ENCODE measurements at regions not wholly inside any gene's neighbourhood (a gene's known extent, or its start where the extent isn't known, plus 50 kb on each side); places are given as distances from the start of the nearest gene placed in this dataset.
"Not testable (repeated sequence)": the region's sequence is repeated elsewhere in the genome, so short reads cannot be mapped to it uniquely, and the experiment has no call there.

DNA sequence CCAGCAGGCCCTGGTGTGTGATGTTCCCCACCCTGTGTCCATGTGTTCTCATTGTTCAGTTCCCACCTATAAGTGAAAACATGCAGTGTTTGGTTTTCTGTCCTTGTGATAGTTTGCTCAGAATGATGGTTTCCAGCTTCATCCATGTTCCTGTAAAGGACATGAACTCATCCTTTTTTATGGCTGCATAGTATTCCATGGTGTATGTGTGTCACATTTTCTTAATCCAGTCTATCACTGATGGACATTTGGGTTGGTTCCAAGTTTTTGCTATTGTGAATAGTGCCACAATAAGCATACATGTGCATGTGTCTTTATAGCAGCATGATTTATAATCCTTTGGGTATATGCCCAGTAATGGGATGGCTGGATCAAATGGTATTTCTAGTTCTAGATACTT is 130.4 kb upstream of the FHL2 start:
- TF ChIP-seq ZNF274 (IDR thresholded peaks at IDR 0.05; ENCODE audit: borderline replicate concordance, extremely low read depth, low read length); CHD2 (IDR thresholded peaks at IDR 0.05; ENCODE audit: low read length); TAF1 (IDR thresholded peaks at IDR 0.05; ENCODE audit: low read depth, low read length); EP300 (IDR thresholded peaks at IDR 0.05; ENCODE audit: borderline replicate concordance in 1 of 2, low read depth in 2 of 2, low read length in 2 of 2); SP1 (IDR thresholded peaks at IDR 0.05; ENCODE audit: low read depth, low read length): not testable (repeated sequence)
- TF ChIP-seq, protein P1, sequence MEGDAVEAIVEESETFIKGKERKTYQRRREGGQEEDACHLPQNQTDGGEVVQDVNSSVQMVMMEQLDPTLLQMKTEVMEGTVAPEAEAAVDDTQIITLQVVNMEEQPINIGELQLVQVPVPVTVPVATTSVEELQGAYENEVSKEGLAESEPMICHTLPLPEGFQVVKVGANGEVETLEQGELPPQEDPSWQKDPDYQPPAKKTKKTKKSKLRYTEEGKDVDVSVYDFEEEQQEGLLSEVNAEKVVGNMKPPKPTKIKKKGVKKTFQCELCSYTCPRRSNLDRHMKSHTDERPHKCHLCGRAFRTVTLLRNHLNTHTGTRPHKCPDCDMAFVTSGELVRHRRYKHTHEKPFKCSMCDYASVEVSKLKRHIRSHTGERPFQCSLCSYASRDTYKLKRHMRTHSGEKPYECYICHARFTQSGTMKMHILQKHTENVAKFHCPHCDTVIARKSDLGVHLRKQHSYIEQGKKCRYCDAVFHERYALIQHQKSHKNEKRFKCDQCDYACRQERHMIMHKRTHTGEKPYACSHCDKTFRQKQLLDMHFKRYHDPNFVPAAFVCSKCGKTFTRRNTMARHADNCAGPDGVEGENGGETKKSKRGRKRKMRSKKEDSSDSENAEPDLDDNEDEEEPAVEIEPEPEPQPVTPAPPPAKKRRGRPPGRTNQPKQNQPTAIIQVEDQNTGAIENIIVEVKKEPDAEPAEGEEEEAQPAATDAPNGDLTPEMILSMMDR (IDR thresholded peaks at IDR 0.05; ENCODE audit: control extremely low read depth in 1 of 3, insufficient read depth in 1 of 3, low read depth in 1 of 3, low read length in 3 of 3): not testable (repeated sequence)
